GM19351 (cell line): ENCODE measurements at regions not wholly inside any gene's neighbourhood (a gene's known extent, or its start where the extent isn't known, plus 50 kb on each side); places are given as distances from the start of the nearest gene placed in this dataset.

ENCODE experiments used
- ATAC-seq: cut with Tn5 transposase; IDR thresholded peaks from one replicate; pipeline ENCODE4 v1.9.1; 2021; ENCODE audit warnings: mild to moderate bottlenecking, moderate library complexity; ENCODE audit not compliant: unreplicated experiment

DNA sequence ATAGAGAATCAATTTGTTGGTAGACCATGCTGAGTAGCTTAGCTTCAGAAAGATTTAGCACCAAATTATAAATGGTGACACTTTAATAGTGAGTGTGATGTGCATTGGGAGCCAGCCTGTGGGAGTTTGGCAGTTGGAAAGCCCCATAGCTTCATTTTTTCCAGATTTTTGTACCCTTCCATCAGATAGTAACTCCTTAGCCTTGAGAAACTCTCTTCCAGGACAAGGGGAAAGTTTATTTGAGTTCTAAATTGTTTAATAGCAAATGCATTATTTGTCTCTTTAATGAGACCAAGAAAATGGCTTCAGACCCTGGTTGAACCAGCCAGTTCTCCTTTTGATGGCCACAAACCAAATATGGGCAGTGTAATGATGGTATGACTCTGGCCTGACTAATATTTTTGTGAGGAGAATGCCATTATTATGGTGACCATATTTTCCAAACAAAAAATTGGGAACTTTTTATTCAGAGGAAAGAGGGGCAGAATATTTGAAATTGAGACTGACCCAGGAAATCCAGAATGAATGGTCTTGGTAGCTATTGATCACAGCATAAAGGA, 49.8 kb downstream of the PLCE1 start:
- no peak for ATAC-seq

DNA sequence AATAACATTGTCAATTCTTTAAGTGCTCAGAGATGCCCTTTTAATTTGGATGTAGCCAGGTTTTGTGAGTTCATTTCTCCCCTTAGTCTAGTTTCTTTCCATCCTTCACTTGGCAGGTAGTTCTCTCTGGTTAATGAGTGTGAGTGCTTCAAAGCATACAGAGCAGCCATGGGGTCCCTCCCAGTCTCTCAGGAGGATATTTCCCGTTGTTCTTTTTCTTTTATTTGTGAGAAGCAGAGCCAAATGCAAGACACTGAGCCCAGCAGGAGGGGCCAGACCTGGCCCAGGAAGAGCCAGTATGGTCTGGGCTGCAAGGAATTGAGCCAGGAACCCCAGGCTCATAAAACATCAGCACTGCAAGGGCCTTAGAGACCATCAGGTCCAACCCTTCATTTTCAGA, 52.4 kb downstream of the PLCE1 start:
- ATAC-seq, result no peak

DNA sequence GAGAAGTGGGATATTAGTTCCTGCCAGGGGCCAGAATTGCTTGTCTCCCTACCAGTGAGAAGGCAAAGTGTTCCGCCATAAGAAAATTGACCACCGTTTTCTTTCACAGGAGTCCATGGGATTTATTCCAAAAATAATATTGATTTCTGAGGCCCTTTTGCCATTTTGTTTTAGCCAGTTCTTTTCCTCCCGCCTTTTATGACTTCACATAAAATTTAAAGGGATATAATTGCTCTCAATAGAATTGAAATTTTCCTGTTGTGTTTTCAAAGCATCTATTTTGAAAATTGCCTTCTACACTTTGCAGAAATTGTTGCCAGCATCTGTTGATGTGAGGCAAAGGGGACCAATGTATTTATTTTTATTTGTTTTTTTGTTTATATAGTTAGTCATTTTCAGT, 53.6 kb downstream of the PLCE1 start:
- ATAC-seq, result no peak

DNA sequence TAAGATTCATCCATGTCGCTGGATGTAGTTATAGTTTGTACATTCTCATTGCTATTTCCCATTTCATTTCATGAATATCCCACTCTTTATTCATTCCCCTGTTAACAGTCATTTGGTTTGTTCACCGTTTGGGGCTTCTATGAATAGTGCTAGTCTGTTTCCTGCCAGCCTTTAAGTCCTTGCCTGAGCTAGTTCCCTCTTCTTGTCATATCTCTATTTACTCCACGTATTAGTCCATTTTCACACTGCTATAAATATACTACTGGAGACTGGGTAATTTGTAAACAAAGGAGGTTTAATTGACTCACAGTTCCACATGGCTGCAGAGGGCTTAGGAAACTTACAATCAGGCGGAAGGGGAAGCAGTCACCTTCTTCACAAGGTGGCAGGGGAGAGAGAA, 56.2 kb downstream of the PLCE1 start:
- ATAC-seq, result no peak

DNA sequence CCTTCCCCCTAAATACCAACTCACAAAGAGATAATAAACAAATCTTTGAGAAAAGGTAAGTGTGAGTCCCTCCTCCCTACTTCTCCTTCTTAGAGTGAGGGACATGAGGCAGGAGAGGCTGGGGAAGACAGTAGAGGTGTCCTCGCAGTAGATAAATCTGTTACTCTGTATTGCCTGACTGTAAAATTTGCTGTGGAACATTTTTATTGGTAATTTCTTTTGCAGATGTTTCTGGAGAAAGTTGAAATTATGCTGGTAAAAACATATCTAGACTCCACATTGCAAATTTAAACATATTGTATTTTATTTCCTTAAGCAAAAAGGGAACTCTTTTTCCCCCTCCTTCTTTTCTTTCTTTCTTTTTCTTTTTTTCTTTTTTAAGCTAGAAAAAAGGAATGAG, 58.5 kb downstream of the PLCE1 start:
- no peak for ATAC-seq

DNA sequence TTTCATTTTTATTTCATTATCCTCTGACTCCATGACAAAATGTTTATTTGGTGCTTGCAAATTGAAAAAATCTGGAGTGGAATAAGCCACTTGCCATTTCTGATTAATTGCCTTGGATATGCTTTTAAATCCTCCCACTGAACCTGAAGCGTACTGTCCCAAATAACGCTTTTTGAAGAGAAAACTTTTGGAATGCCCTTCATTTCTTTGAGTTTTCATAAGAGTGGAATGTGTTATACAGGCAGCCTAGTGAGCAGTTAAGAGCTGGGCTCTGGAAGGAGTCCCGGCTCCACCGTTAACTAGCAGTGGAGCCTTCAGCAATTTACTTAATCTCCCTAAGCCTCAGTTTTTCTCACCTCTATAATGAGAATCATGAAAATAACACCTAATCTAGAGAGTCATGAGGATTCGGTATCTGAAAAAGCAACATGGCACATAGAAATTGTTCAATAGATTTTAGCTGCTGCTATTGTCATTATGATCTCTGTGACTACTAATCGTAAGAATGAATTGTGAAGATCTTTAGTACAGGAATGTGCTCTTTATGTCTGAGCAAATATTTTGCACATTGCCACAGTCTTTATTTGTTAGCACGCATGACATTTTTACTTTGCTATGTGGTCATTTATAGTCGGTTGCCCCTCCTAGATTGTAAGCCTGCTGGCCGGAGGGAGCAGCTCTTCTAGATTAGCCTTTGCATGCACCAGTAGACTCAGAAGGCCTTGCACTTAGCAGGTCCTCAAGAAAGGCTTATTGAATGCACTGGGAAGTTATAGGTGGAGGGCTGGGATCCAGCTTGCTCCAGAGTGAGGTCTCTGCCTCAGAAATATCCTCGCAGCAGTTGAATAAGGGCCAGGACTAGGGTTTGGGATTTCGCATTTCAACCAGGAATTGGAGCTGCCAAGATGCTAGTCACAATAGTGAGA, 59.4 kb downstream of the PLCE1 start:
- ATAC-seq, result no peak

DNA sequence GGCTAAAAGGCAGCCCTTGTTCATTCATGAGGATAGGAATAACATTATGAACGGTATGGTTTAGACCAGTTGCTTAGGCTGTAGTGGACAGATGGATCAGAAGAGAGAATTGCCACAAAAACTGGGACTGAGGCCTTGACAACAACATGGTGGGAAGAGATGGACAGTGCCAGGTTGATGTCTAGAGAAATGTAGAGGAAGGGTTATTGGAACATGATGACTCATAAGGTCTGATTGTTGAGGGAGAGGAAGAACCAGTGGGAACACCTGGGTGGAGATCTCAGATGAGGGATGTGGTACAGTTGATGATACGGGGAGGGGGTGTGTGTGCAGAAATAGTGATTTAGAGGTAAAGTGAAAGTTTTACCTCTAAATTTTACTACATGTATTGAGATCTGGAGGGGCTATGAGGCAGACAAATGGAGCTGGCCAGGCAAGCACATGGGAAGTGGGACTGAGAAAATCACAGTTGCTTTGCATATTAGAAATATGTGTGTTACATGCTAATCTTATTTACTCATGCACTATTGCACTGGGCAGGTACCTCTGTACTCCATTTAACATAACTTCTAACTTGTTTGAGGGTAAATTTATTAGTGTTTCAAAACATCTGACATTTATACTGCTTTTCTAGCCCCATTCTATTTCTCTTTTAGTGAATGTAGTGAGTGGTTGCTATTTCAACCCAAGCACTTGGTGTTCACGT, 65.6 kb downstream of the PLCE1 start:
- ATAC-seq, result no peak

DNA sequence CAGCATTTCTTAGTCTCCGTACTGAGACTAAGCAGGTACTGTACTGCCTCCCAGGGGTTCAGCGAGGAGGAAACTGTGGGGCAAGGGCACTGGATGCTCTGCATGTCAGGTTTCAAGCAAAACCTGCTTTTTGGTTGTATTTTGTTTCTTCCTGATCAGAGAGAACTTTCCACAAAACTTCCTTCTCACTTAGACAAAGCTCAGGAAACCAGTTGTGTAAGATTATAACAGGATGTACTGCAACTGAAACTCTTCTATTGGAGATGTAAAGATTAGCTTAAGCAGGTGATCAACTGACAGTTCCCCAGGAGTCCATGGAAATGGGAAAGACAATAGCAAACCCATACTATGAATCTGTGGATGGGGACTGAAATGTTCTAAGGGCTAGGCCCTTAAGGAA, 67.3 kb downstream of the PLCE1 start:
- no peak for ATAC-seq

DNA sequence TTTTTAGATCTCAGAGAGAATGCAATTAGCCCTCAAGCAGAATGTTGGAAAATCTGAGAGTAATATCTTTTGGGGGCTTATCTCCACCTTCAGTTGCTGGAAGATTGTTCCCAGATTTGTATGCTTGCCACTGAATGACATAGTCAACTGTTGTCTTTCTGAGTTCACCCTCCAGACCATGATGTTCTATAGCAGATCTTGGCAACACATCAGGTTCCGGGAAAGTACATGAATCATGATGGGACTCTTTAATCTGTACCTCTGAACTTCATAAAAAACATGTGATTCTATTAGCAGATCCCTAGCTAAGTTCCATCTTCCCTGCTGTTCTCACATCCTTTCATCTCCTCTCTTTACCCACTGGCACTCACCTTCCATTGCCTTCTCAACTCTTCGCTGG, 68.9 kb downstream of the PLCE1 start:
- no peak for ATAC-seq

DNA sequence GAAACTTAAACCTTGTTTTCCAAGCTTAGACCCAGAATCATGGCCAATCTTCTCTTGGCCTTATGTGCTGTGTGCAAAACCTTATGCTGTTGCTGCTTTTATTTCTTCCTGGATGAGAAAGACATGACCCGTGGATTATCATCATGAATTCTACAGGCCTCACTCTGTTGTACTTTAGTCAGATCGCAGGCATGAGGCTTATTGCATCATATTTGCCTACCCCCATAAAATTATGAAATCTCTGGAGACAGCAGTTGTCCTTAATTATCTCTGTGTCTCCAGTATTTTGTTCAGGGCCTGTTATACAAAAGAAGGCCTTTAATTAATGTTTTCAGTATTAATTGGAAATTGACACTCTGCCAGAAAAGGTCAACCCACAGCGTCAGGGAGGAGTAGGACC, 71.6 kb downstream of the PLCE1 start:
- no peak for ATAC-seq

DNA sequence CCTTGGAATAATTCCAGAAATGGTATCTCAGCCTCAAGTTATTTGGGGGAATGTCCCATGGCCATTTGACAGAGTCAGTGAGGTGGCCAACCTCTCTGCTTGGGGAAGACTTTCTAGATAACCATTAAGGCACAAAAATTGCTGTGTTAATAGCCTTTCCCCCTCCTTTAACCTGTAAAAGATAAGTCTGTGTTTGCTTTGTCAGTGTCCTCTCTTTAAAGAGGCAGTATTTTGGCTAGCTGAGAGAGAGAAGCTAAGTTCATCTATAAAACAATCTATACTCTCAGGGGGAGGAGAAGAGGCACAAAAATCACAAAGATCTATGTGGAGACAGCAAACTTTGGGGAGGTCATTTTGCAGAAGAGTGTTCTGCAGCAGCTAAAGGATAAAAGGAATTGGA, 72.1 kb downstream of the PLCE1 start:
- no peak for ATAC-seq

DNA sequence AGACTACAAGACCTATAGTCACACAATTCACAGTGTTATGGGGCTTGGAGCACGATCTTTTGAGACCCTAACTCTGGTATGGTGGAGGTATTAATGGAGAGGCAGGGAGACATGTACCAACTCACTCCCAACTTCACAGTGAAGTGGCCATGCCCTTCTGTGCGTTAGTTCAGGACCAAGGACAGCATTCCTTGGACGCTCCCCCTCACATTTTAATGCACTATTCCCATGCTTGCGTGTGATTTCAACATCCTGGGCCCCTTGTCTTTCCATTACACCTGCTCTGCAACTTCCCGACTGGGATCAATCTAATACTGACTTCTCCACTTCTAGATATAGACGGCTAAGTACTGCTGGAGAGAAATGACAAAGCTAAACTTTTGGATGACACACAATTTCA, 72.7 kb downstream of the PLCE1 start:
- ATAC-seq, result no peak

DNA sequence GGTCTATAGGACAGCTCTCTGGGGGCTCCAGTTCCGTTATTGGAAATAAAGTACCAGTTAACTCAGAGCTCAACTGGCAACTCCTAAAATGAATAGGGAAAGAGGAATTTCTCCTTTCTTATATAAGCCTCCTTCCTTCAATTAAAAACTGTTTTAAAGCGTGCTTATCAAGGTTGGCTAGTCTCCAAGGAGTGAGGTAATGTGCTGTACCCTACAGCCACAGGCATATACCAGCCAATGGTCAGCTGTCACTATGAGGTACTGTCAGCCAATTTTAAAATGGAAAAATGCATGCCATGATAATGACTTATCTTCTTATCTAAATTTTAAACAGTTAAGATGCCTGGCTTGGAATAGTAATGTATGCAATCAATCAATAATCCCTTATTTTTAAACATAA, 76.2 kb downstream of the PLCE1 start:
- ATAC-seq, result no peak

DNA sequence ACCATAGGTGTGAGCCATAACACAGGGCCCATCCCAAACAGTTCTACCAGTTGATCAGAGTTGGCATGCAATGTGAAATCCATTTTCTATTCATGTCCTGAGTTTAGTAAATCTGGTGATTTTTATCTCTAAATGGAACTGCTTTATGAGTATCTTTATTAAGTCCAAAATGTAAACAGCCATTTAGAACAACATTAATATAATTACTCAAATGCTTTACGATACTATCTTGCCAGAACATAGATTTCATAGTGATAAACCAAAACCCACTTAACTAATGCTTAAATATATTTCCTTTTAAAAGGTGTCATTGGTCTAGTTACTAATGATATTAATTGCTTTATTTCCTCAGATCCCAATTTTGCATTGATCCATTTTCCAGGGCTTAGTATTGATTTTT, 80.7 kb downstream of the PLCE1 start:
- no peak for ATAC-seq

DNA sequence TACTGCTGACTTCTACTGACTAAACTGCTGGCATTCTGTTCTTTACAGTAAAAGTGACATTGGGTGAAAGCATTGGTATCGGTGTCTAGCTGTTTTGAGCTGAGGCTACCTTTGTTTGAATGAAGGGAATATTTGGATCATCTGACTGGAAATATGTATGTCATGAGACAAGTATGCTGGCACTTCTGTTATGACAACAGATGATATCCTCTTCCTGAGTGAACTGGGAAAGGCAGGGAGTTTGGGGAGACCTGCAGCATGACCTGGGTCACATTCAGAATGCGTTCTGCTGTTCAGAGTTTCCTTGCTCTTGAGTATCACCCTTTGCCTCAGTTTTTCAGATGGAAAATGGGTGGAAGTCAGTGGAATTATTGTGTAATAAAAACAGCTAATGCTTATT, 81.8 kb downstream of the PLCE1 start:
- ATAC-seq, result no peak

DNA sequence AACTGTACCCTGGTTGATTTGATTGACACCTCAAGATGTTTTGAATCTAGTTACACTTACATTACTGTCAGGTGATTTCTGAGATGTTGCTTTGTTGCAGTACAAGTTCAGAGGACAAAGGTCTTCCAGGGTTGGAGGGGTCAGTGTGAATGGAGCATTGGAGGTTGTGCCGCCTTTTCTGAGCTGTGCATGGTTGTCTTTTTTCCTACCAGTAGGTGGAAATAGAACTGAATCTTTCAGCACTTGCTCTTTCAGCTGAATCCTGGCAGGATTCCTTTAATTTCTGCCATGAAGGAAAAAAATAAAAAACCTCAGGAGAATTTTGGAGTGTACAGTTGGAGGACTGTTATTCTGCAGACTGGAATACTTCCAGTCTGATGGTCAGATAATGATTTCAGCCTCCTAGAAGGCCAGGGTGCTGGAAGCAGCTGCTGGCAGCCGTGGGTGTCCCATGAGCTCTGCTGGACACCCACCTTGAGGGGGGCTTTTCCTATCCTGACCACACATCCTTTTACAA, 82.7 kb downstream of the PLCE1 start:
- ATAC-seq, result no peak

DNA sequence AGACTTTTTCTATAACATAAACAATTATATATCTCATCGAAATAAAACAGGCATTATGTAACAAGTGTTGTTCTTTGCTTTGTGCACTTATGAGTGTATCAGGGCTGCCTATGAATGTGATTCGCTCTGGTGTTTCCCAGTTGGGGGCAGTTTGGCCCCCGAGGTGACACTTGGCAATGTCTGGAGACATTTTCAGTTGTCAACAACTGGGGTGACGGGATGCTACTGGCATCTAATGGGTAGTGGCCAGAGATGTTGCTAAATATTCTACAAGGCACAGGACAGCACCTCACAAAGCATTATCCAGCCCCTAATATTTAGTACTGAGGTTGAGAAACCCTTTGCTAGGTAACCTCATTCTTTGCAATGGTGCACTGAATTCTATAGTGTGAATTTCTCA, 83.3 kb downstream of the PLCE1 start:
- no peak for ATAC-seq

DNA sequence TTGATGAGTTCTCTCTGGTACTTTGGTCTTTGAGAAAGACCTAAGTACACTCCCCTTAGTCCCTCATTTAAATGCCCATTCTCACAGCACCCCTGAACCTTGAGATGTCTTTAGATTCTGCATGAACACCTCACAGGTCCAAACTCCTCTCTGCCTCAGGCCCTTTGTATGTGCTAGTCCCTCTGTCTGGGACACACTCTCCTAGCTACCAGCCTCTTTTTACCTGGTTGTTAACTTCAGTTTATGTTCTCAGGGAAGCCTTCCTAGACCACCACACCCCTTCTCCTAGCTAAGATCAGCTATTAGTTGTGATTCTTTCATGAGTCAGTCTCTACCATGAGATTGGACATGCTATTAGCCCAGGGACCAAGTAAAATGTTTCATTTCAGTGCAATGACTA, 86.4 kb downstream of the PLCE1 start:
- no peak for ATAC-seq

DNA sequence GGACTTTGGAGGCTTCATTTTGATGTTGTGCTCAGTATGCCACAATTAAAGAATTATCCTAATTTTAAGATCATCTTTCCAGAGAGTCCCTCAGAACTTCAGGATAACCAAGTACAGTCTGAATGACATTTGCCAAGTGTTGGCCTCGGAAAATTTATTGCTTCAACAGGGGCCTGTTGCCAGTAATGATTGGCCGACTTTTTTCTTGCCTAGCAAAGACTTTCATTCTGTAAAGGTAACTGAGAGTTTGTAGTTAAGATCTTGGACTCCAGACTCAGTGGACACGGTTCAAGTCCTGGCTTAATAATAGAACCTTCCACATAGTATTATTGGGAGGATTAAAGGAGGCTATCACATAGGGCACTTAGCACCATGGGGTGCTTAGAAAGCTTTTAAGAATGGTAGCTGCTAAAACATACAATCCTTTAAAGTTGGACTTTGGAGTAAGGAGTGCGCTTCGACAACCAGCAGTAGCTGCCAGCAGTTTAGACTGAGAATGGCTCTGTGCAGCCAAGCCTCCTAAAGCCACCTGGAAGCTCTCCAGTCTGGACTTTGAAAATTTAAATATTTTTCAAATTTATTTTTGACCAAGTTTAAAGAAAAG, 90.0 kb downstream of the PLCE1 start:
- no peak for ATAC-seq

DNA sequence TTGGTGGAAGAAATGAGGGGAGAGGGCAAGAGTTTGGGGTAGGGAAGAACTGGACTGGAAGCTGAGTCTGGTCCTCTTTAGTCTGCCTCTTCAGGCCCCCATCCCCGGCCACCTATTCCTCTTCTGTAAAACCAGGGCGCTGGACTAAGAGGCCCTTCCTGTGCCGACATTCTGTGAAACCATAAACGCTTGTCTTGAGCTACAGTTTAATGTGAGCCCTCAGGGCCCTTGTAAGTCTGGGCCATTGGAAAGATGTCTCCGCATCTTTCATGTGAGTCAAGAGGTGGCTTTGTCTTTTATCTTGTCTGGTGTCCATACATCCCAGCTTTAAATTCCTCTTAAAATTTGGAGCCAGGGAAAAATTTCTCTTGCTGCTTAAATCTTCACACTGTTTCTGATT, 90.6 kb downstream of the PLCE1 start:
- no peak for ATAC-seq

DNA sequence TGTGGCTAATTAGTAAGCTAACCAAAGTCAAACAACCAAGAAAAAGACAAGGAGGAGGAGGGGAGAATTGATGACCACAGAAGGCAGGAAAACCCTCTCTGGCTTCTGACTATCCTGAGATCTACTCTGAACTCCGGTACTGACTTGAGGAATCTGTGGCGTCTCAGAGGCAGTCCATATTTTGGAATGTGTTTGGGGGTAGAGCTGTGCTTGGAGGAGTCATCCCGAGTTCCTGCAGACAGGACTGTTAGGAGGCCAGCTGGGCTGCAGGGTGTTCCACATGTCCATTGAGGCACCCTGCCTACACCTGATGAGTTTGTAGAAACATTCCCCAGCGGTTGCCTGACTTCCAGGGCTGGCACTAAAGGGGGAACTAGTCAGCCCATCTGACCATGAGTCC, 91.6 kb downstream of the PLCE1 start:
- no peak for ATAC-seq
